ENCODE measurements at regions not wholly inside any gene's neighbourhood (a gene's known extent, or its start where the extent isn't known, plus 50 kb on each side); places are given as distances from the start of the nearest gene placed in this dataset.

- WGBS (ENCODE audit: low lambda C conversion rate, missing lambda C conversion rate): 68% methylated on average over 5 of the region's 5 CpGs
- H2AFZ ChIP-seq: no peak overlapping the region
These were observed 687.1 kb downstream of the TAF11L14 start for GRCh38 chr5:18321262-18321942.

GRCh38 chr5:18323891-18324290, 689.6 kb downstream of the TAF11L14 start:
- 90% methylated on average over 2 of the region's 2 CpGs for WGBS (ENCODE audit: low lambda C conversion rate, missing lambda C conversion rate)
- no peak for DNase-seq (ENCODE audit: low spot score)
- no peak overlapping the region for H3K4me2 ChIP-seq
- no peaks in the 10 kb centered on the region for H3K4me1 ChIP-seq (ENCODE audit: insufficient read depth)
- TF ChIP-seq EZH2phosphoT487 (IDR thresholded peaks at IDR 0.05; ENCODE audit: low read depth, severe bottlenecking, unreplicated experiment) (no peak), EZH2 (IDR thresholded peaks at IDR 0.05; ENCODE audit: borderline replicate concordance) (no peak), CTCF (IDR thresholded peaks at IDR 0.05; ENCODE audit: poor library complexity) (no peak)
- no peaks in the 10 kb centered on the region for H3K36me3 ChIP-seq (replicated peaks; ENCODE audit: insufficient read depth, low read depth)
- no peak overlapping the region for H2AFZ ChIP-seq
- H3K27me3 ChIP-seq: no peaks in the 10 kb centered on the region
- H3K79me2 ChIP-seq: no peaks in the 10 kb centered on the region
- no peak overlapping the region for H3K4me3 ChIP-seq
- H4K20me1 ChIP-seq (ENCODE audit: insufficient read depth, poor library complexity, severe bottlenecking): no peaks in the 10 kb centered on the region
- no peaks in the 10 kb centered on the region for H3K9me2 ChIP-seq (replicated peaks; ENCODE audit: insufficient read depth)
- no peak overlapping the region for H3K27ac ChIP-seq
- H3K9me3 ChIP-seq (ENCODE audit: low read depth): no peaks in the 10 kb centered on the region

More at GRCh38 chr5:18321262-18321942, 687.1 kb downstream of the TAF11L14 start:
- H3K4me2 ChIP-seq: no peak overlapping the region
- H3K4me1 ChIP-seq (ENCODE audit: insufficient read depth): no peaks in the 10 kb centered on the region
- H3K79me2 ChIP-seq: no peaks in the 10 kb centered on the region
- no peak overlapping the region for H3K4me3 ChIP-seq
- TF ChIP-seq EZH2phosphoT487 (IDR thresholded peaks at IDR 0.05; ENCODE audit: low read depth, severe bottlenecking, unreplicated experiment) (no peak), EZH2 (IDR thresholded peaks at IDR 0.05; ENCODE audit: borderline replicate concordance) (no peak), CTCF (IDR thresholded peaks at IDR 0.05; ENCODE audit: poor library complexity) (no peak)
- no peaks in the 10 kb centered on the region for H3K9me2 ChIP-seq (replicated peaks; ENCODE audit: insufficient read depth)
- H3K27me3 ChIP-seq: no peaks in the 10 kb centered on the region
- H3K9me3 ChIP-seq (ENCODE audit: low read depth): no peaks in the 10 kb centered on the region
- no peak for DNase-seq (ENCODE audit: low spot score)
- no peaks in the 10 kb centered on the region for H4K20me1 ChIP-seq (ENCODE audit: insufficient read depth, poor library complexity, severe bottlenecking)
- no peak overlapping the region for H3K27ac ChIP-seq
- H3K36me3 ChIP-seq (replicated peaks; ENCODE audit: insufficient read depth, low read depth): no peaks in the 10 kb centered on the region

GRCh38 chr5:18325431-18325830, 691.2 kb downstream of the TAF11L14 start:
- H2AFZ ChIP-seq: no peak overlapping the region
- no peaks in the 10 kb centered on the region for H3K36me3 ChIP-seq (replicated peaks; ENCODE audit: insufficient read depth, low read depth)
- no peak for DNase-seq (ENCODE audit: low spot score)
- no peak overlapping the region for H3K4me2 ChIP-seq
- no peak for TF ChIP-seq EZH2phosphoT487 (IDR thresholded peaks at IDR 0.05; ENCODE audit: low read depth, severe bottlenecking, unreplicated experiment)
- no peak for TF ChIP-seq CTCF (IDR thresholded peaks at IDR 0.05; ENCODE audit: poor library complexity)
- no peak for TF ChIP-seq EZH2 (IDR thresholded peaks at IDR 0.05; ENCODE audit: borderline replicate concordance)
- H3K27me3 ChIP-seq: no peaks in the 10 kb centered on the region
- no peaks in the 10 kb centered on the region for H3K4me1 ChIP-seq (ENCODE audit: insufficient read depth)
- H3K4me3 ChIP-seq: no peak overlapping the region
- H3K9me2 ChIP-seq (replicated peaks; ENCODE audit: insufficient read depth): no peaks in the 10 kb centered on the region
- no peaks in the 10 kb centered on the region for H3K9me3 ChIP-seq (ENCODE audit: low read depth)
- WGBS (ENCODE audit: low lambda C conversion rate, missing lambda C conversion rate): 62% methylated on average over 3 of the region's 3 CpGs
- no peaks in the 10 kb centered on the region for H4K20me1 ChIP-seq (ENCODE audit: insufficient read depth, poor library complexity, severe bottlenecking)
- no peaks in the 10 kb centered on the region for H3K79me2 ChIP-seq
- H3K27ac ChIP-seq: no peak overlapping the region
